Endothelial cell (in vitro differentiated cells): ENCODE measurements at regions not wholly inside any gene's neighbourhood (a gene's known extent, or its start where the extent isn't known, plus 50 kb on each side); places are given as distances from the start of the nearest gene placed in this dataset.

ENCODE experiments used
- DNase-seq: peaks from one replicate; pipeline ENCODE4 v3.0.0; 2021; ENCODE audit warnings: low spot score
- H3K27ac Mint-ChIP-seq: one replicate; pipeline ENCODE4 v1.8.0; 2021; ENCODE audit warnings: mixed read lengths, inconsistent platforms; ENCODE audit not compliant: unreplicated experiment
- H3K27me3 Mint-ChIP-seq: one replicate; pipeline ENCODE4 v1.8.0; 2021; ENCODE audit warnings: mild to moderate bottlenecking, moderate library complexity, mixed read lengths, inconsistent platforms; ENCODE audit not compliant: unreplicated experiment
- H3K36me3 Mint-ChIP-seq: one replicate; pipeline ENCODE4 v1.8.0; 2021; ENCODE audit warnings: mild to moderate bottlenecking, low read depth, mixed read lengths, inconsistent platforms; ENCODE audit not compliant: unreplicated experiment
- H3K4me1 Mint-ChIP-seq: one replicate; pipeline ENCODE4 v1.8.0; 2021; ENCODE audit warnings: mild to moderate bottlenecking, mixed read lengths, inconsistent platforms; ENCODE audit not compliant: unreplicated experiment
- H3K4me3 Mint-ChIP-seq: one replicate; pipeline ENCODE4 v1.8.0; 2021; ENCODE audit warnings: mild to moderate bottlenecking, mixed read lengths, inconsistent platforms; ENCODE audit not compliant: unreplicated experiment
- H3K9me3 Mint-ChIP-seq: one replicate; pipeline ENCODE4 v1.8.0; 2021; ENCODE audit warnings: mixed read lengths, inconsistent platforms; ENCODE audit not compliant: unreplicated experiment
- CTCF ChIP-seq: fragments of 200-600 bp; sonication (generic); IDR thresholded peaks from one replicate; pipeline ENCODE4 v1.5.0; 2021; ENCODE audit warnings: antibody characterized with exemption; ENCODE audit not compliant: unreplicated experiment

GRCh38 chr6:118382126-118382525 is 166.0 kb upstream of the PLN start:
- Mint-ChIP-seq H3K27ac (no peak overlapping the region), H3K4me1 (no peaks in the 10 kb centered on the region), H3K9me3 (no peaks in the 10 kb centered on the region), H3K36me3 (no peaks in the 10 kb centered on the region), H3K4me3 (no peak overlapping the region), H3K27me3 (no peaks in the 10 kb centered on the region)
- TF ChIP-seq CTCF = no peak
- DNase-seq = no peak

- Mint-ChIP-seq H3K4me1 (no peaks in the 10 kb centered on the region), H3K27me3 (no peaks in the 10 kb centered on the region), H3K36me3 (no peaks in the 10 kb centered on the region), H3K4me3 (no peak overlapping the region), H3K27ac (no peak overlapping the region), H3K9me3 (no peaks in the 10 kb centered on the region)
- no peak for DNase-seq
- no peak for TF ChIP-seq CTCF
Observed at GRCh38 chr6:118383924-118384323, 164.2 kb upstream of the PLN start.

- Mint-ChIP-seq H3K4me3 (no peak overlapping the region), H3K4me1 (no peaks in the 10 kb centered on the region), H3K27me3 (no peaks in the 10 kb centered on the region), H3K9me3 (no peaks in the 10 kb centered on the region), H3K36me3 (no peaks in the 10 kb centered on the region), H3K27ac (no peak overlapping the region)
- DNase-seq = no peak
- TF ChIP-seq CTCF = no peak
Observed at GRCh38 chr6:118386975-118387374, 161.1 kb upstream of the PLN start.

GRCh38 chr6:118387921-118388701 is 160.0 kb upstream of the PLN start:
- DNase-seq = no peak
- Mint-ChIP-seq H3K27ac (no peak overlapping the region), H3K27me3 (no peaks in the 10 kb centered on the region), H3K4me1 (no peaks in the 10 kb centered on the region), H3K9me3 (no peaks in the 10 kb centered on the region), H3K36me3 (no peaks in the 10 kb centered on the region), H3K4me3 (no peak overlapping the region)
- no peak for TF ChIP-seq CTCF

GRCh38 chr6:118391086-118391485 is 157.0 kb upstream of the PLN start:
- no peaks in the 10 kb centered on the region for H3K9me3 Mint-ChIP-seq
- TF ChIP-seq CTCF = no peak
- no peak overlapping the region for H3K4me3 Mint-ChIP-seq
- H3K4me1 Mint-ChIP-seq = no peaks in the 10 kb centered on the region
- no peaks in the 10 kb centered on the region for H3K36me3 Mint-ChIP-seq
- no peak overlapping the region for H3K27ac Mint-ChIP-seq
- no peak for DNase-seq
- no peaks in the 10 kb centered on the region for H3K27me3 Mint-ChIP-seq
